Neural crest cell (in vitro differentiated cells): ENCODE measurements at regions not wholly inside any gene's neighbourhood (a gene's known extent, or its start where the extent isn't known, plus 50 kb on each side); places are given as distances from the start of the nearest gene placed in this dataset.

ENCODE experiments used
- DNase-seq: peaks from one replicate; pipeline ENCODE4 v3.0.0; 2021; ENCODE audit warnings: low read depth, mixed read lengths, low spot score
- H3K27ac Mint-ChIP-seq: one replicate; pipeline ENCODE4 v1.8.0; 2021; ENCODE audit warnings: mild to moderate bottlenecking, mixed read lengths; ENCODE audit not compliant: unreplicated experiment
- H3K27me3 Mint-ChIP-seq: 2 replicates; pipeline ENCODE4 v1.8.0; 2021; ENCODE audit warnings: low read depth, mild to moderate bottlenecking, mixed read lengths
- H3K36me3 Mint-ChIP-seq: 2 replicates; pipeline ENCODE4 v1.8.0; 2021; ENCODE audit warnings: low read depth, mild to moderate bottlenecking, mixed read lengths
- H3K4me1 Mint-ChIP-seq: 2 replicates; pipeline ENCODE4 v1.8.0; 2021; ENCODE audit warnings: mixed read lengths
- H3K4me3 Mint-ChIP-seq: one replicate; pipeline ENCODE4 v1.8.0; 2021; ENCODE audit warnings: mild to moderate bottlenecking, mixed read lengths
- H3K9me3 Mint-ChIP-seq: 2 replicates; pipeline ENCODE4 v1.8.0; 2021; ENCODE audit warnings: mixed read lengths
- TF ChIP-seq, protein P1 (sequence below): fragments of 200-600 bp; sonication (generic); conservative IDR thresholded peaks from 2 replicates; pipeline ENCODE4 v1.5.0; 2021; ENCODE audit warnings: antibody characterized with exemption, mild to moderate bottlenecking

GRCh38 chr2:186263673-186264250, 222.3 kb upstream of the ZC3H15 start:
- TF ChIP-seq, protein P1, sequence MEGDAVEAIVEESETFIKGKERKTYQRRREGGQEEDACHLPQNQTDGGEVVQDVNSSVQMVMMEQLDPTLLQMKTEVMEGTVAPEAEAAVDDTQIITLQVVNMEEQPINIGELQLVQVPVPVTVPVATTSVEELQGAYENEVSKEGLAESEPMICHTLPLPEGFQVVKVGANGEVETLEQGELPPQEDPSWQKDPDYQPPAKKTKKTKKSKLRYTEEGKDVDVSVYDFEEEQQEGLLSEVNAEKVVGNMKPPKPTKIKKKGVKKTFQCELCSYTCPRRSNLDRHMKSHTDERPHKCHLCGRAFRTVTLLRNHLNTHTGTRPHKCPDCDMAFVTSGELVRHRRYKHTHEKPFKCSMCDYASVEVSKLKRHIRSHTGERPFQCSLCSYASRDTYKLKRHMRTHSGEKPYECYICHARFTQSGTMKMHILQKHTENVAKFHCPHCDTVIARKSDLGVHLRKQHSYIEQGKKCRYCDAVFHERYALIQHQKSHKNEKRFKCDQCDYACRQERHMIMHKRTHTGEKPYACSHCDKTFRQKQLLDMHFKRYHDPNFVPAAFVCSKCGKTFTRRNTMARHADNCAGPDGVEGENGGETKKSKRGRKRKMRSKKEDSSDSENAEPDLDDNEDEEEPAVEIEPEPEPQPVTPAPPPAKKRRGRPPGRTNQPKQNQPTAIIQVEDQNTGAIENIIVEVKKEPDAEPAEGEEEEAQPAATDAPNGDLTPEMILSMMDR, result no peak
- Mint-ChIP-seq H3K27ac (no peak overlapping the region), H3K36me3 (peaks cover 6% of the 10 kb centered on the region), H3K4me1 (no peaks in the 10 kb centered on the region), H3K4me3 (no peak overlapping the region), H3K9me3 (peaks cover 7% of the 10 kb centered on the region), H3K27me3 (no peaks in the 10 kb centered on the region)
- DNase-seq, result no peak

- no peak overlapping the region for H3K4me3 Mint-ChIP-seq
- TF ChIP-seq, protein P1, result no peak
- H3K9me3 Mint-ChIP-seq, result peaks cover 13% of the 10 kb centered on the region
- H3K27me3 Mint-ChIP-seq, result no peaks in the 10 kb centered on the region
- H3K36me3 Mint-ChIP-seq, result peaks cover 11% of the 10 kb centered on the region
- no peak overlapping the region for H3K27ac Mint-ChIP-seq
- DNase-seq, result no peak
- H3K4me1 Mint-ChIP-seq, result no peaks in the 10 kb centered on the region
These were observed 216.5 kb upstream of the ZC3H15 start for GRCh38 chr2:186269536-186269935.

GRCh38 chr2:186273953-186274352, 212.1 kb upstream of the ZC3H15 start:
- H3K4me1 Mint-ChIP-seq, result no peaks in the 10 kb centered on the region
- H3K27ac Mint-ChIP-seq, result no peak overlapping the region
- no peak for DNase-seq
- H3K4me3 Mint-ChIP-seq, result no peak overlapping the region
- no peaks in the 10 kb centered on the region for H3K27me3 Mint-ChIP-seq
- peaks cover 6% of the 10 kb centered on the region for H3K36me3 Mint-ChIP-seq
- TF ChIP-seq, protein P1, result no peak
- H3K9me3 Mint-ChIP-seq, result peaks cover 6% of the 10 kb centered on the region

- Mint-ChIP-seq H3K27me3 (no peaks in the 10 kb centered on the region), H3K4me3 (no peak overlapping the region), H3K9me3 (peaks cover 6% of the 10 kb centered on the region), H3K4me1 (no peaks in the 10 kb centered on the region), H3K36me3 (peaks cover 6% of the 10 kb centered on the region), H3K27ac (no peak overlapping the region)
- TF ChIP-seq, protein P1, result no peak
- no peak for DNase-seq
These were observed 211.0 kb upstream of the ZC3H15 start for GRCh38 chr2:186274936-186275575.

GRCh38 chr2:186276909-186277308, 209.2 kb upstream of the ZC3H15 start:
- H3K4me3 Mint-ChIP-seq, result no peak overlapping the region
- H3K27ac Mint-ChIP-seq, result no peak overlapping the region
- peaks cover 11% of the 10 kb centered on the region for H3K9me3 Mint-ChIP-seq
- H3K36me3 Mint-ChIP-seq, result peaks cover 13% of the 10 kb centered on the region
- no peak for DNase-seq
- no peaks in the 10 kb centered on the region for H3K27me3 Mint-ChIP-seq
- TF ChIP-seq, protein P1, result no peak
- no peaks in the 10 kb centered on the region for H3K4me1 Mint-ChIP-seq
